ENCODE measurements at regions not wholly inside any gene's neighbourhood (a gene's known extent, or its start where the extent isn't known, plus 50 kb on each side); places are given as distances from the start of the nearest gene placed in this dataset.

- no peaks in the 10 kb centered on the region for H3K79me2 ChIP-seq (ENCODE audit: control insufficient read depth, insufficient read depth, low read length)
- H3K9me3 ChIP-seq (replicated peaks; ENCODE audit: control insufficient read depth, insufficient read depth, low read depth, low read length), result no peaks in the 10 kb centered on the region
- H3K4me2 ChIP-seq (ENCODE audit: insufficient read depth, low read length), result no peak overlapping the region
- no peak overlapping the region for H3K9ac ChIP-seq (ENCODE audit: insufficient read depth in 1 of 2, low read depth in 2 of 2, low read length in 2 of 2)
- ATAC-seq, result no peak
- intact Hi-C loops (cut with micrococcal nuclease), result no loop called here
- TF ChIP-seq KDM2B (CRISPR knock-in tag; IDR thresholded peaks at IDR 0.05) (no peak), ZNF699 (CRISPR knock-in tag; IDR thresholded peaks at IDR 0.05; ENCODE audit: insufficient replicate concordance) (no peak), PCBP2 (IDR thresholded peaks at IDR 0.05; ENCODE audit: low read depth, low read length, poor library complexity, severe bottlenecking) (no peak), JUN (IDR thresholded peaks at IDR 0.05; ENCODE audit: borderline replicate concordance, low read depth, low read length) (no peak), JUN (CRISPR knock-in tag; IDR thresholded peaks at IDR 0.05; ENCODE audit: borderline replicate concordance) (no peak)
- H3K4me1 ChIP-seq (replicated peaks in 1 of 2; ENCODE audit: control insufficient read depth in 2 of 2, insufficient read depth in 2 of 2, low read length in 2 of 2), result no peaks in the 10 kb centered on the region
- no peaks in the 10 kb centered on the region for H3K36me3 ChIP-seq (ENCODE audit: control insufficient read depth, insufficient read depth, low read length)
- FAIRE-seq, result no peak
- ChIA-PET POLR2A (no interaction called here), CTCF (ENCODE audit: low intra/inter-chr PET ratio) (no interaction called here)
- no TSS peak for BruUV-seq (replicated peaks)
- DNase-seq (ENCODE audit: extremely low read depth in 1 of 4, low spot score in 3 of 4), result no peak
- in situ Hi-C loops (cut with MboI), result no loop called here
- no peaks in the 10 kb centered on the region for H4K20me1 ChIP-seq (replicated peaks; ENCODE audit: control insufficient read depth, insufficient read depth, low read length)
- H3K4me3 ChIP-seq, result no peak overlapping the region
- H3K27me3 ChIP-seq (ENCODE audit: control insufficient read depth in 2 of 2, insufficient read depth in 2 of 2, low read length in 2 of 2), result no peaks in the 10 kb centered on the region
- no peaks in the 10 kb centered on the region for H3K9me1 ChIP-seq (ENCODE audit: control insufficient read depth, insufficient read depth, low read length)
- 0% methylated on average over 1 of the region's 1 CpG for WGBS (ENCODE audit: insufficient coverage, low coverage, missing lambda C conversion rate)
- no peak overlapping the region for H2AFZ ChIP-seq (ENCODE audit: low read depth, low read length)
- H3K27ac ChIP-seq (ENCODE audit: extremely low read depth, low read depth, low read length), result no peak overlapping the region
Observed at GRCh38 chr1:96515925-96516324, 205.7 kb upstream of the PTBP2 start.

GRCh38 chr1:96519851-96520578, 201.6 kb upstream of the PTBP2 start:
- Histone ChIP-seq H3K36me3 (ENCODE audit: control insufficient read depth, insufficient read depth, low read length) (no peaks in the 10 kb centered on the region), H3K27me3 (ENCODE audit: control insufficient read depth in 2 of 2, insufficient read depth in 2 of 2, low read length in 2 of 2) (no peaks in the 10 kb centered on the region), H3K9ac (ENCODE audit: insufficient read depth in 1 of 2, low read depth in 2 of 2, low read length in 2 of 2) (no peak overlapping the region), H3K4me1 (replicated peaks in 1 of 2; ENCODE audit: control insufficient read depth in 2 of 2, insufficient read depth in 2 of 2, low read length in 2 of 2) (no peaks in the 10 kb centered on the region), H3K9me1 (ENCODE audit: control insufficient read depth, insufficient read depth, low read length) (no peaks in the 10 kb centered on the region), H3K9me3 (replicated peaks; ENCODE audit: control insufficient read depth, insufficient read depth, low read depth, low read length) (no peaks in the 10 kb centered on the region), H3K4me3 (no peak overlapping the region), H2AFZ (ENCODE audit: low read depth, low read length) (no peak overlapping the region), H4K20me1 (replicated peaks; ENCODE audit: control insufficient read depth, insufficient read depth, low read length) (no peaks in the 10 kb centered on the region), H3K79me2 (ENCODE audit: control insufficient read depth, insufficient read depth, low read length) (no peaks in the 10 kb centered on the region), H3K27ac (ENCODE audit: extremely low read depth, low read depth, low read length) (no peak overlapping the region), H3K4me2 (ENCODE audit: insufficient read depth, low read length) (no peak overlapping the region)
- ChIA-PET CTCF (ENCODE audit: low intra/inter-chr PET ratio) (no interaction called here), POLR2A (no interaction called here)
- DNase-seq (ENCODE audit: extremely low read depth in 1 of 4, low spot score in 3 of 4) (no peak), FAIRE-seq (no peak), ATAC-seq (no peak)
- no TSS peak for BruUV-seq (replicated peaks)
- intact Hi-C loops (cut with micrococcal nuclease), result no loop called here
- in situ Hi-C loops (cut with MboI), result no loop called here
- under 1% methylated on average over 9 of the region's 9 CpGs for WGBS (ENCODE audit: insufficient coverage, low coverage, missing lambda C conversion rate)
- TF ChIP-seq RFX5 (IDR thresholded peaks at IDR 0.05; ENCODE audit: low read depth, low read length), result no peak
- TF ChIP-seq HOMEZ (CRISPR knock-in tag; IDR thresholded peaks at IDR 0.05), result no peak
- TF ChIP-seq NCOA6 (IDR thresholded peaks at IDR 0.05), result no peak
- no peak for TF ChIP-seq ATF7 (IDR thresholded peaks at IDR 0.05)
- no peak for TF ChIP-seq MED1 (CRISPR knock-in tag; IDR thresholded peaks at IDR 0.05; ENCODE audit: borderline replicate concordance)
